ENCODE measurements at regions not wholly inside any gene's neighbourhood (a gene's known extent, or its start where the extent isn't known, plus 50 kb on each side); places are given as distances from the start of the nearest gene placed in this dataset.
"Not testable (repeated sequence)": the region's sequence is repeated elsewhere in the genome, so short reads cannot be mapped to it uniquely, and the experiment has no call there.

DNA sequence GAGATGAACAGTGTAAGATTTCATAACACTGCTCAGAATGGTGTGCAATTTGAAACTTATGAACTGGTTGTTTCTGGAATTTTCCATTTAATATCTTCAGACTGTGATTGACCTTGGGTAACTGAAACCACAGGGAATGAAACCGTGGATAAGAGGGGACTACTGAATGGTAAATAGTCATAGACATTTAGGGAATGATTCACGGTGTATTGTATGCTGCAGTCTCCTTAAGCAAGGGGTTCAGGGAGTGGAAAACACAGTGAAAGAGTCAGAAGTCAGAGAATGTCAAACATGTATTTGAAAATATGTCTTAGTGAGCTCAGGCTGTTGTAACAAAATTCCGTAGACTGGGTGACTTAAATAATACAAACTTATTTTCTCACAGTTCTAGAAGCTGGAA lies 398.2 kb upstream of the DIPK2B start:
- no peaks in the 10 kb centered on the region for H3K4me1 ChIP-seq
- H3K27ac ChIP-seq: no peak overlapping the region
- H3K27me3 ChIP-seq: no peaks in the 10 kb centered on the region
- H3K4me3 ChIP-seq: no peak overlapping the region
- no peaks in the 10 kb centered on the region for H4K20me1 ChIP-seq
- no peak overlapping the region for H3K9ac ChIP-seq
- H3K4me2 ChIP-seq: no peak overlapping the region
- H3K9me3 ChIP-seq: no peaks in the 10 kb centered on the region
- H3K36me3 ChIP-seq: no peaks in the 10 kb centered on the region
- TF ChIP-seq Cebpa-rat (IDR thresholded peaks at IDR 0.05): no peak

DNA sequence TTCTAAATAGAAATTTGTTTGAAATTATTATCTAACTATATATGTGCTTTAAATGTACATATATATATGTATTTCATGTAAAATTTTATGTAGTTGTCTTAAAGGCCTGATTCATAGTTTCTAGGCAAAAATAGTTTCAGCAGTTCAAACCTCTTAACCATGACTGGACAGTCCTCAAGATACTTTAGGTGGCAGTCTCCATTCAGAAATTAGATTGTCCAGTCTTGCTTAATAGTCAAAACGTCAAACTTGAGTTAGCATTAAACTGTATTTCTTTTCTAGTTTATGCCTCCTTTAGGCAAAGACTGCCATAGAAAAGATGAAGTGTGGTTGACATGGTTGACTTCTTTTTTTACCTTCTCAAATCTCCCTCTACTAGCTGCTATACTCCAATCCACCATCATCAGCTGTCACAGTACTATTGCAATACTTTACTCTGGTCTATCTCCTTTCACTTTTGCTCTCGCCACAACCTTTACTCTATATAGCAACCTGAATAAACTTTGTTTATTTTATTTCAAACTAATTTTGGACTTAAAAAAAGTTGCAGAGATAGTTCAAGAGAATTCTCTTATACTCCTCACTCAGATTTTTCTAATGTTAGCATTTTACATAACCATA lies 395.6 kb upstream of the DIPK2B start:
- no peak overlapping the region for H3K9ac ChIP-seq
- H3K4me1 ChIP-seq: no peaks in the 10 kb centered on the region
- H3K9me3 ChIP-seq: no peaks in the 10 kb centered on the region
- H4K20me1 ChIP-seq: no peaks in the 10 kb centered on the region
- H3K4me3 ChIP-seq: no peak overlapping the region
- TF ChIP-seq Cebpa-rat (IDR thresholded peaks at IDR 0.05): no peak
- no peak overlapping the region for H3K4me2 ChIP-seq
- no peaks in the 10 kb centered on the region for H3K36me3 ChIP-seq
- H3K27ac ChIP-seq: no peak overlapping the region
- H3K27me3 ChIP-seq: no peaks in the 10 kb centered on the region

DNA sequence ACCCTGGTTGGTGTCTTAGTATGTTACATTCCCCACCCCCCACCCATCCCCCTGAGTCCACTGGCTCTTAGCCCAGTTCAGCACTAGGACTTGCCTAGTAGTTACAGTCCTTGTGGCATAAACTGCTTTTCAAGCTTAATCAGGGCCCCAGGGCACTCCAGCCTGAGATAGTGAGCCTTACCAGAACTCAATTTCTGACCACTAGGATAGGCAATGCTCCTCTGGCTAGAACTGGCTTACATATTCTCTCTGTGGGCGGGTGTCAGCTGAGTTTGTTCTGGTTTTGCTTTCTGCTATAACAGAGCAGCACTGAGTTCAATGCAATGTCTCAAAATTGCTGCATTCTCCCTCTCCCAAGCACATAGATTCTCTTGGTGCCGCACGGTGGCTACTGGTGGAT lies 391.4 kb upstream of the DIPK2B start:
- TF ChIP-seq Cebpa-rat (IDR thresholded peaks at IDR 0.05): no peak
- Histone ChIP-seq H3K4me3 (no peak overlapping the region), H3K9ac (no peak overlapping the region), H3K27me3 (no peaks in the 10 kb centered on the region), H3K27ac (no peak overlapping the region), H4K20me1 (no peaks in the 10 kb centered on the region), H3K9me3 (peaks cover 11% of the 10 kb centered on the region), H3K4me1 (no peaks in the 10 kb centered on the region), H3K4me2 (no peak overlapping the region), H3K36me3 (no peaks in the 10 kb centered on the region)

DNA sequence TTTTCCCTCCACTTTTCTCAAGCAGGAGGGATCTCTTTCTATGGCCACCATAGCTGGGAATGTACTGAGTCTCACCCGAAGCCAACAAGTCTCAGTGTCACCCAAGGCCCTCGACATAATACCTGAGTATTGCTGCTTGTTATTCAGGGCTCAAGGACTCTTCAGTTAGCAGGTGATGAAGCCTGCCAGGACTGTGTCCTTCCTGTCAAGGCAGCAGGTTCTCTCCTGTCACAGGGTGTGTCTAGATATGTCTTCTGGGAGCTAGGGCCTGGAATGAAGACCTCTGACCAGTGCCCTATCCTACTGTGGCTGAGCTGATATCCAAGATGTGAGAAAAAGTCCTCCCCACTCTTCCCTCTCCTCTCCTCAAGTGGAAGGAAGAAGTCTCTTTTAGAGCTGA lies 391.0 kb upstream of the DIPK2B start:
- no peaks in the 10 kb centered on the region for H3K27me3 ChIP-seq
- no peaks in the 10 kb centered on the region for H4K20me1 ChIP-seq
- H3K9ac ChIP-seq: no peak overlapping the region
- H3K4me2 ChIP-seq: no peak overlapping the region
- no peak overlapping the region for H3K27ac ChIP-seq
- no peaks in the 10 kb centered on the region for H3K4me1 ChIP-seq
- H3K9me3 ChIP-seq: peaks cover 11% of the 10 kb centered on the region
- H3K36me3 ChIP-seq: no peaks in the 10 kb centered on the region
- no peak overlapping the region for H3K4me3 ChIP-seq
- TF ChIP-seq Cebpa-rat (IDR thresholded peaks at IDR 0.05): no peak

- Histone ChIP-seq H3K4me2 (no peak overlapping the region), H3K4me3 (no peak overlapping the region), H3K9me3 (peaks cover 29% of the 10 kb centered on the region), H3K36me3 (no peaks in the 10 kb centered on the region), H3K4me1 (no peaks in the 10 kb centered on the region), H4K20me1 (no peaks in the 10 kb centered on the region), H3K9ac (no peak overlapping the region), H3K27ac (no peak overlapping the region), H3K27me3 (no peaks in the 10 kb centered on the region)
- no peak for TF ChIP-seq Cebpa-rat (IDR thresholded peaks at IDR 0.05)
These were observed 384.0 kb upstream of the DIPK2B start for GRCh38 chrX:45584717-45585116.

DNA sequence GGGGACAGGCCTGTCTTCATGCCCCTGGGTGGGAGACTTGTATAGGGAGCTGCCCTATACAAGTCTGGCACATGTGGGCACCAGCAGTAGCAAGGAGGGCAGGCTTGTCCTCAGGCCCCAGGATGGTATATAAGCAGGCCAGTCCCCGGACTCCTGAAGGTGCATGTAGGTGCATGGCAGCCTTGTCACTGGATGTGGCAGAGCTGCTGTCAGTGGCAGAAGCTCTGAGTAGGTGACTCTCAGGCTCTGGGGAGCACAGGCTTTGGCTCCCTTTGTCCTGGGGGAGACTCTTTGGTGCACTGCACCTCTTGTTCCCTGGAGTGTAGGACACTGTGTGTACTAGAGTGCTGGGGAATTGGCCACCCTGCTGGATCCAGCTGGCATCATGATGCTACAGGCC lies 376.7 kb upstream of the DIPK2B start:
- Histone ChIP-seq H3K27ac (no peak overlapping the region), H3K36me3 (no peaks in the 10 kb centered on the region), H3K4me3 (no peak overlapping the region), H3K9me3 (peaks cover 22% of the 10 kb centered on the region), H3K27me3 (no peaks in the 10 kb centered on the region), H3K4me2 (no peak overlapping the region), H3K9ac (no peak overlapping the region), H4K20me1 (no peaks in the 10 kb centered on the region), H3K4me1 (no peaks in the 10 kb centered on the region)
- no peak for TF ChIP-seq Cebpa-rat (IDR thresholded peaks at IDR 0.05)

DNA sequence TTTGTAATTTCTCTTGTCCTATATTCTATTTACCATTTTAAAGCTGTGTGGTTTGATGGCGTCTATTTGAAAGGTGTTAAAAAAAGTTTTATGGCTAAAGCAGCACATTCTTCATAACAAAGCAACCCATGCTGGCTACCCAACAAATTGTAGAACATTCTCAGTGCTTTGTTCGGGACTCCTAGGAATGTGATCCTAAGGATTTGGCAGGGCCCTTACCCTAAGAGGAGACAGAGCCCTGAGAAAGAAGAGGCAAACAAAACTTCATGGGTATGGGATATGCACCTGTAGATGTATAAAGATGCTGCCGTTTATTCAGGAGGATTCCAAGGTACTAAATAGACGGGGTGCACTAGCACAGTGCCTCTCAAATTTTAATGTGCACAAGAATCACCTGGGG lies 370.8 kb upstream of the DIPK2B start:
- Histone ChIP-seq H4K20me1 (no peaks in the 10 kb centered on the region), H3K9me3 (no peaks in the 10 kb centered on the region), H3K4me2 (no peak overlapping the region), H3K27ac (no peak overlapping the region), H3K36me3 (no peaks in the 10 kb centered on the region), H3K4me1 (no peaks in the 10 kb centered on the region), H3K27me3 (no peaks in the 10 kb centered on the region), H3K4me3 (no peak overlapping the region), H3K9ac (no peak overlapping the region)
- TF ChIP-seq Cebpa-rat (IDR thresholded peaks at IDR 0.05): no peak

GRCh38 chrX:45566456-45566855 lies 365.8 kb upstream of the DIPK2B start:
- no peaks in the 10 kb centered on the region for H3K9me3 ChIP-seq
- no peak overlapping the region for H3K4me3 ChIP-seq
- H3K27me3 ChIP-seq: no peaks in the 10 kb centered on the region
- no peaks in the 10 kb centered on the region for H4K20me1 ChIP-seq
- no peak overlapping the region for H3K4me2 ChIP-seq
- TF ChIP-seq Cebpa-rat (IDR thresholded peaks at IDR 0.05): no peak
- H3K9ac ChIP-seq: no peak overlapping the region
- no peak overlapping the region for H3K27ac ChIP-seq
- no peaks in the 10 kb centered on the region for H3K4me1 ChIP-seq
- no peaks in the 10 kb centered on the region for H3K36me3 ChIP-seq

GRCh38 chrX:45557387-45557786 lies 356.7 kb upstream of the DIPK2B start:
- Histone ChIP-seq H3K27me3 (no peaks in the 10 kb centered on the region), H3K9ac (no peak overlapping the region), H3K4me1 (no peaks in the 10 kb centered on the region), H3K4me3 (no peak overlapping the region), H3K36me3 (no peaks in the 10 kb centered on the region), H3K4me2 (no peak overlapping the region), H4K20me1 (no peaks in the 10 kb centered on the region), H3K27ac (no peak overlapping the region), H3K9me3 (no peaks in the 10 kb centered on the region)
- no peak for TF ChIP-seq Cebpa-rat (IDR thresholded peaks at IDR 0.05)

DNA sequence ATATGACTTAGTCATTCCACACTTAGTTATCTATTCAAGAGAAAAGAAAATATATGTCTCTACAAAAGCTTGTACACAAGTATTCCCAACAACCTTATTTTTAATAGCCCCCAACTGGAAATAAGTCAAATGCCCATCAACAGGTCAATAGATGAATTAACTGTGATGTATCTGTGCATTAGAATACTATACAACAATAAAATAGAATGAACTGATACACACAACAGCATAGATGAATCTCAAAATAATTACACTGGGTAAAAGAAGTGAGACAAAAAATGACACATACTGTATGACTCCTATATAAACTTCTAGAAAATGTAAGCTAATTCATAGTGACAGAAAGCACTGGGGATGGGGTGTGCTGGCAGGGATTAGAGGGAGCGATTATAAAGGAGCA lies 354.1 kb upstream of the DIPK2B start:
- H3K4me3 ChIP-seq: no peak overlapping the region
- H3K9me3 ChIP-seq: no peaks in the 10 kb centered on the region
- no peak overlapping the region for H3K9ac ChIP-seq
- H3K4me1 ChIP-seq: no peaks in the 10 kb centered on the region
- H3K27ac ChIP-seq: no peak overlapping the region
- no peak for TF ChIP-seq Cebpa-rat (IDR thresholded peaks at IDR 0.05)
- H4K20me1 ChIP-seq: no peaks in the 10 kb centered on the region
- H3K36me3 ChIP-seq: no peaks in the 10 kb centered on the region
- no peaks in the 10 kb centered on the region for H3K27me3 ChIP-seq
- no peak overlapping the region for H3K4me2 ChIP-seq

DNA sequence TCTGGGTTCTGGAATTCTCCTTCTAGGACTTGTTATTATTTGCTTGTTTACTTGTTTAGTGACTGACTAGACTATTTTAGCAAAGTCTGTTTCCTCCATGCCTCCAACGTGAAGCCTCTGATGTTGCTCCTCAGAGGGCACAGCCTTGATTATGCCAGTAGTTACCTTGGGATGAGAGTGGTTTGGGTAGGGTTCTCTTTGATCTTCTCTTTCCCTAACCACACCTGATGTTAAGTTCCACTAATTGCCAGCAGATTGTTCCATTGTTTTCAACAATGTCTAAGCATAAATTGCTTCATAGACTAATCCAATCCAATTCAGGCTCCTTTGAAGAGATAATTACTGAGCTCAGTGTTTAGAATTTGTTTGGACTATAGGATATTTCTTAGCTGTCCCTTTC lies 352.7 kb upstream of the DIPK2B start:
- no peak overlapping the region for H3K4me2 ChIP-seq
- no peak for TF ChIP-seq Cebpa-rat (IDR thresholded peaks at IDR 0.05)
- no peak overlapping the region for H3K27ac ChIP-seq
- H3K36me3 ChIP-seq: no peaks in the 10 kb centered on the region
- no peaks in the 10 kb centered on the region for H3K27me3 ChIP-seq
- no peaks in the 10 kb centered on the region for H3K9me3 ChIP-seq
- H3K4me1 ChIP-seq: no peaks in the 10 kb centered on the region
- H3K9ac ChIP-seq: no peak overlapping the region
- no peaks in the 10 kb centered on the region for H4K20me1 ChIP-seq
- no peak overlapping the region for H3K4me3 ChIP-seq

- H3K4me1 ChIP-seq, H3K4me2 ChIP-seq, H4K20me1 ChIP-seq: not testable (repeated sequence)
These were observed 346.0 kb upstream of the DIPK2B start for GRCh38 chrX:45546697-45547096.

More at GRCh38 chrX:45546697-45547096, 346.0 kb upstream of the DIPK2B start:
- peaks cover 31% of the 10 kb centered on the region for H3K9me3 ChIP-seq
- not testable (repeated sequence) for H3K4me3 ChIP-seq, H3K9ac ChIP-seq, H3K27ac ChIP-seq, H3K27me3 ChIP-seq, H3K36me3 ChIP-seq
